ENCODE measurements at regions not wholly inside any gene's neighbourhood (a gene's known extent, or its start where the extent isn't known, plus 50 kb on each side); places are given as distances from the start of the nearest gene placed in this dataset.

DNA sequence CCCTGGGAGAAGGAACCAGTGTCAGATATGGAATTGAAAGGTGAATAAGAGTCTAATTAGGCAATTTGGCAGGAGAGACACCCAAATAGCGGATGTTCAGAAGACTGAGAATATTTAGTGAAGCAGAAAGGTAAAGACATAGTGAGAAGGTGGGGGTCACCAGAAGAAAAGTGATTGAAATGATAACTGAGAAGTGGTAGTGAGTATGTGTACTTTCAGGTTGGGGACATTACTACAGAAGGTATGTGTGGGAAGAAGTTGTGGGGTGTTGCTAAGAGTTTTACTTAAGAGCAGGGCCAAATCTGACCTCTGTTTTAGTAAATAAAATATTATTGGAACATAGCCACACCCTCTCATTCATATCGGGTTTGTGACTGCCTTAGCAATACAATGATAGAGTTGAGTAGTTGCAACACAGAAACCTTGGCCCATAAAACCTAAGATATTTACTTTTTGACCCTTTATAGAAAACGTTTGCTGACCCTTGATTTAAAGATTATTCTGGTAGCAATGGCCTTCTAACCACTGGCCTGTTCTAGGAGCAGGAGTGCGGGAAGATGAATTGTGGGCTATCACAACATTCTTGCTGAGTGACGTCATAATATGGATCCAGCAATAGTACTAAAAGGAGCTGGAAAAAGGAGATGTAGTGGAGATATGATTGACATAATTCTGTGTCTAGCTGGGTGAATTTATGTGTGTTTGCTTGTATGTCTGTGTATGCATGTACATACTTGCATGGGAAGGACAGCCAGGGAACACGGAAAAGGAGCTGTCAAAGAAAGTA is 115.3 kb downstream of the HS3ST1 start:
- TF ChIP-seq, protein P1, sequence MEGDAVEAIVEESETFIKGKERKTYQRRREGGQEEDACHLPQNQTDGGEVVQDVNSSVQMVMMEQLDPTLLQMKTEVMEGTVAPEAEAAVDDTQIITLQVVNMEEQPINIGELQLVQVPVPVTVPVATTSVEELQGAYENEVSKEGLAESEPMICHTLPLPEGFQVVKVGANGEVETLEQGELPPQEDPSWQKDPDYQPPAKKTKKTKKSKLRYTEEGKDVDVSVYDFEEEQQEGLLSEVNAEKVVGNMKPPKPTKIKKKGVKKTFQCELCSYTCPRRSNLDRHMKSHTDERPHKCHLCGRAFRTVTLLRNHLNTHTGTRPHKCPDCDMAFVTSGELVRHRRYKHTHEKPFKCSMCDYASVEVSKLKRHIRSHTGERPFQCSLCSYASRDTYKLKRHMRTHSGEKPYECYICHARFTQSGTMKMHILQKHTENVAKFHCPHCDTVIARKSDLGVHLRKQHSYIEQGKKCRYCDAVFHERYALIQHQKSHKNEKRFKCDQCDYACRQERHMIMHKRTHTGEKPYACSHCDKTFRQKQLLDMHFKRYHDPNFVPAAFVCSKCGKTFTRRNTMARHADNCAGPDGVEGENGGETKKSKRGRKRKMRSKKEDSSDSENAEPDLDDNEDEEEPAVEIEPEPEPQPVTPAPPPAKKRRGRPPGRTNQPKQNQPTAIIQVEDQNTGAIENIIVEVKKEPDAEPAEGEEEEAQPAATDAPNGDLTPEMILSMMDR (IDR thresholded peaks at IDR 0.05): no peak
- no peak for TF ChIP-seq POLR2A (IDR thresholded peaks at IDR 0.05)
